Fibroblast of skin of left quadriceps (primary cell): ENCODE measurements at regions not wholly inside any gene's neighbourhood (a gene's known extent, or its start where the extent isn't known, plus 50 kb on each side); places are given as distances from the start of the nearest gene placed in this dataset.
"Not testable (repeated sequence)": the region's sequence is repeated elsewhere in the genome, so short reads cannot be mapped to it uniquely, and the experiment has no call there.

Source experiments
- DNase-seq, 2 experiments: peaks; one replicate each; pipeline ENCODE4 v3.0.0-alpha.2; 2013; ENCODE audit warnings: low read depth in 2 of 2

DNA sequence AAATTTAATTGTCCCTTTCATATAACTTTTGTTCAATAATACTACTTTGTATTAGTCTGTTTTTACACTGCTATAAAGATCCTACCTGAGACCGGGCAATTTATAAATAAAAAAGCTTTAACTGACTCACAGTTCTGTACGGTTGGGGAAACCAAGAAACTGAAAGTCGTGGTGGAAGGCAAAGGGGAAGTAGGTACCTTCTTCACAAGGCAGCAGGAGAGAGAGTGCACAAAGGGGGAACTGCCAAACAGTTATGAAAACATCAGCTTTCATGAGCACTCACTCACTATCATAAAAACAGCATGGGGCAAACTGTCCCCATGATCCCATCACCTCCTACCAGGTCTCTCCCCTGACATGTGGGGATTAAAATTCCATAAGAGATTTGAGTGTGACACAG is 1069.0 kb downstream of the FSCB start:
- no peak for DNase-seq

DNA sequence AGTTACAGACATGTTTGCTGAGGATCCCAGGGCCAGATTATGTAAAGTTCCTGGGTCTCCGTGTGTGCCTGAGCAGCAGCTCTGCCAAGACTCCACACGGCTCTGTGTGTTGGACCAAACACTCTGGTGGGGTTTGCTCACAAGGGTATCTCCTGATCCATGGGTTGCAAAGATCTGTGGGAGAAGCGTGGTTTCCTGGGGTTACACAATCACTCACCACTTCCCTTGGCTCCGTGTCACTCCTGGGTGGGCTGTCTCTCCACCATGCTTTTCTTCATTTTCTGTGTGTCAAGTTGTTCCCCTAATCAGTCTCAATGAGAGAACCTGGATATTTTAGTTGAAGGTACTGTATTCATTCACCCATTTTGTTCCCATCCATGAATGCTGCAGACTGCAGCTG is 1088.8 kb downstream of the FSCB start:
- no peak for DNase-seq

DNA sequence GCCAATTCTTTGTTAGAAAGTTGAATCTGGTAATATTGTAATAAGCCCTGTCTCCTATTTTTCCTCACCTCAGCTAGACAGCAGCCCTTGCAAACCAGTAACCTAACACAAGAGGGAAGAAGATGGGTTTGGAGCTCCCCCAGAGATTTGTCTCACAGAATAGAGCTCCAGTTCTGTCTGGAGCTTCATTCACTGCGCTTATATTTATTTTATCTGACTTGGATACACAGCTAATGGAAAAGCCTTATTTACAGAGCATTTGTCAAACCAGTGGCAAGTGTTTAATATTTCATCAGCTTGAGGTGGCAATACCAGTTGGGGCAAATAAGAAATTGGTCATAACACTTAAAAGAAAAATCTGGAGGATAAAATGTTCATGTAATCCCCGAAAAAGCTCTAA is 1094.0 kb downstream of the FSCB start:
- no peak for DNase-seq

DNA sequence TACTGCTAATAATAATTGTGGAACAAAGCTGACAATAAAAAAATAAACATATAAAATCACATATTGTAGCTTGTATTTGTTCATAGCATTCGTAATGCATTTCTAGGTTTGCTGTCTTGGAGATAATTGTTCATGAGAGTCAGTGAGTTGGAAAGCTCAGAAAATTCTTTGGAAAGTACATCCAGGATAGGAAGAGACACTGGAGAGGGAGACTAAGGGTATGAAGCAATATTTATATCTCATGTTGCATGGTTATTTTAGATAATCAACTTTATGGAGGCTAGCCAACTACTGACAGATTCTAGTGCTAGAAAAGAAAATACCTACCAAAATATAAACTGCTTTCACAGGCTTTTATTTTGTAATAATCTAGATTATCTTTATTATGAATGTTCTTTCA is 1095.2 kb downstream of the FSCB start:
- no peak for DNase-seq

DNA sequence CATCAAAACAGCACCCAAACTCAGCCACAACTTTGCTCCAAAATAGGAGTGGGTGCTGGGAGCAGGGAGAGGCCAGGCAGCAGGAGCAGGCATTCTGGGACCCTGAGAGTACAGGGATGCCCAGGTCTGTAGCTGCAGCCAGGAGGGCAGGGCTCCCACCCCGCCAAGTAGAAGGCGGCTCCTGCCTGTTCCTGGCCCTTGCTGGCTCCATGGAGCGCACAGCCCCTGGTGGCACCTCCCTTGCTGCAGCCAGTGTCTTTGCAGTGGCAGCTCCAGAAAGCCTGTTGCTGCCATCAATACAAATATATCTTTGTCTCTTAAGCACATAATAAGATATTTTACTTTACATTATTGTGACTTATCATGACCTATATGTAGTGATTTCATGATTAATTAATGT is 1096.5 kb downstream of the FSCB start:
- DNase-seq: no peak

DNA sequence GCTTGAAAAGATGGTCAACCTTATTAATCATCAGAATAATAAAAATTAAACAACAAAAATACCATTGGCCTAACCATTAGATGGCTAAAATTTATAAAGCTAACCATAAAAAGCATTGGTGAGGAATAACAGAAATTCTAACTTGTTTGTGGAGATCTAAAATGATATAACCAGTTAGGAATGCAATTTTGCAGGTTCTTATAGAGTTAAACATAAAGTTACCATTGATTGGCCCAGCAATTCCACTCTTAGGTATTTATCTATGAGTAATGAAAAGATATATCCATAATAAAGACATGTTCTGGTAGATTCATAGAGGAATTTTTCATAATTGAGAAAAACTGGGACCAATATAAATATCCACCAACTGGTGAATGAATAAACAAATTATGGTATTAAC is 1098.6 kb downstream of the FSCB start:
- DNase-seq: no peak

DNA sequence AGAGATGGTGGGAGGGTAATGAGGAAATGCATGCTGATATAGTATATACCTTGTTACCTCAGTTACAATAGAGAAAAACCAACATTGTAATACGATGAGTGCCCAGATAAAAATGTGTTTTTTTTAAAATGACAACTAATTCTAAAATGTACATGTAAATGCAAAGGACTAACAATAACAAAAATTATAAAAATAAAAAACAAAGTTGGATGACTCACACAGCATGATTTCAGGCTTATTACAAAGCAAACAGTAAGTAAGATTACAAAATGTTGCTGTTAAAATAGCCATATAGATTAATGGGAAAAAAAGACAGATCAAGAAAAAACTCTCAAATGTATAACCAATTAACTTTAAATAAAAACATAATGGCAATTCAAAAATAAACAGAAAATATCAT is 1099.4 kb downstream of the FSCB start:
- DNase-seq: no peak

DNA sequence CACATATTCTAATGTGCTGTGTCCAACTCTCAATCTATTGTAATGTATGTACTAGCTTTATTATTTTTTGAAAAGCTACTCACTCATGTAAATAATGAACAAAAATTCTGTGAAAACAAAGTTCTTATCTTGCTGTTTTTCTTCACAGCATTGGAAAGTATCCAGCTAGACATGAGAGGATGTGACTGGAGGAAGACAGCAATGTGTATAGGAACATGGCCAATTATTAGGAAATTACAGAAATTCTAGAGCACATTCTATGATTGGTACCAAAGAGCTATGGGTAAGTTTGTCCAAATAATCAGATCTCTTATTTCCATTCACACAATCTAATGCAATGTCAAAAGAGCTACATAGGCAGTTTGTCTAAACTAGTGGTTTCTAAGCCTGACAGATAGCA is 1100.2 kb downstream of the FSCB start:
- no peak for DNase-seq

DNA sequence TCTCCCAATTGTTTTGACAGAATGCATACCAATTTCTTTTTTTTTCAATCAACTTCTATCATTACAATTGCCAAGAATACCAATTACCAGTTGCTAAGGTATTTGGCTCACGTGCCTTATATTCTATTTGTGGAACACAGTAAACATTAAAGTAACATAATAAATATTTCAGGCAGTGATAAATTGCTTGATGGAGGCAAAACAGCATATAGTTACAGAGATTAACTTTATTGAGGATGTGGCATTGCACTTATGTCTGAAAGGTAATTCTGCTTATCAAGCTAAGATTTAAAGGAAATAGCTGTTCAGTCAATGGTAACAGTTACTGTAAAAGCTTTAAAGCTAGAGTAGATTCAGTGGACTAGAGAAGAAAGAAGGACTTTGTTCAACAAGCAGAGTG is 1107.8 kb downstream of the FSCB start:
- DNase-seq: no peak

DNA sequence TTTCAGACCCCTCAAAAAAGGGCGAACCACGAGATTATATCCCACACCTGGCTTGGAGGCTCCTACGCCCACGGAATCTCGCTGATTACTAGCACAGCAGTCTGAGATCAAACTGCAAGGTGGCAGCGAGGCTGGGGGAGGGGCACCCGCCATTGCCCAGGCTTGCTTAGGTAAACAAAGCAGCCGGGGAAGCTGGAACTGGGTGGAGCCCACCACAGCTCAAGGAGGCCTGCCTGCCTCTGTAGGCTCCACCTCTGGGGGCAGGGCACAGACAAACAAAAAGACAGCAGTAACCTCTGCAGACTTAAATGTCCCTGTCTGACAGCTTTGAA is 1136.6 kb downstream of the FSCB start:
- not testable (repeated sequence) for DNase-seq

DNA sequence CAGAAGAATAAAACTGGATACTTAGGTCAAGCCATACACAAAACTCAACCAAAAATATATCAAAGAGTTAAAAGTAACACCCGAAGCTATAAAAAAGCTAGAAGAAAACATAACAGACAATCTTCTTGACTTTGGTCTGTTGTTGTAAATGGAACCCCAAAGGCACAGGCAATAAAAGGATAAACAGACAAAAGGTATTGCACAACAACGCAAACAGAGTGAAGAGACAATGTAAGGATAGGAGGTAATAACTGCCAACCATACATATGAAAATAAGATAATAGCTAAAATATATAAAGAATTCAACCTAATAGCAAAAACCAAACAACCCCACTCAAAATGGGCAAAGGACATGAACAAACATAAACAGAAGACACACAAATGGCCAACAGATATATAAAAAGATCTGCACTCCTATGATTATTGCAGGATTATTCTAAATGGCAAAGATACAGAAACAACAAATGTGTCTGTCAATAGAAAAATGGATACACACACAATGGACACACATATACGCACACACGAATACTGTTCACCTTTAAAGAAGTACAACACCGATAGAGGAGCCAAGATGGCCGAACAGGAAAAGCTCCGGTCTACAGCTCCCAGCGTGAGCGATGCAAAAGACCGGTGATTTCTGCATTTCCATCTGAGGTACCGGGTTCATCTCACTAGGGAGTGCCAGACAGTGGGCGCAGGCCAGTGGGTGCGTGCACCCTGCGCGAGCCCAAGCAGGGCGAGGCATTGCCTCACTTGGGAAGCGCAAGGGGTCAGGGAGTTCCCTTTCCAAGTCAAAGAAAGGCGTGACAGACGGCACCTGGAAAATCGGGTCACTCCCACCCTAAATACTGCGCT is 1137.1 kb downstream of the FSCB start:
- DNase-seq: no peak

DNA sequence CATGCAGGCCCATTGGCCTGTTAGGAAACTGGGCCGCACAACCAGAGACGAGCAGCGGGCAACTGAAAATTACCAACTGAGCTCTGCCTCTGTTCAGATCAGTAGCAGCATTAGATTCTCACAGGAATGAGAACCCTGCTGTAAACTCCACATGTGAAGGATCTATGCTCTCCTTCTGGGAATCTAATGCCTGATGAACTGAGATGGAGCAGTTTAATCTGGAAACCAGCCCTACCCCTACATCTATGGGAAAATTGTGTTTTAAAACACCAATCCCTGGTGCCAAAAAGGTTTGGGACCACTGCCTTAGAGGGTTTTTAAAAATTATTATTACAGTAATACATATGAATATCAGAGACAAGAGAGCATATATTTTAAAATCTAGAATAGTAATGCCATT is 1144.5 kb downstream of the FSCB start:
- DNase-seq: no peak

DNA sequence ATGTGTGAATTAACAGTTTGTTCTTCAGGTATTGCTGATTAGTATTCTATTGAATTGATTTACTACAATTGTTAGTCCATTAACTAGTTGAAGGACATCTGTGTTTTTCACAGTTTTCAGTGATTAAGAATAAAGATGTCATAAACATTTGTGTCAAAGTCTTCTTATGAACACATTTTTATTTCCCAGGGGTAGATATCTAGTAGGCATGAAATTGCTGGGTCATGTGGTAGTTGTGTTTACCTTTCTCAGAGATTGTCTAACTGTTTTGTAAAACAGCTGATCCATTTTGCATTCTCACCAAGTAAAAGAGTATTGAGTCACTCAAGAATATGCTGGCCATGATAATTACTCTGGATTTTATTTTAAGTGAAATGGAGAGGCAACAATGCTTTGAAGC is 1145.3 kb downstream of the FSCB start:
- no peak for DNase-seq

DNA sequence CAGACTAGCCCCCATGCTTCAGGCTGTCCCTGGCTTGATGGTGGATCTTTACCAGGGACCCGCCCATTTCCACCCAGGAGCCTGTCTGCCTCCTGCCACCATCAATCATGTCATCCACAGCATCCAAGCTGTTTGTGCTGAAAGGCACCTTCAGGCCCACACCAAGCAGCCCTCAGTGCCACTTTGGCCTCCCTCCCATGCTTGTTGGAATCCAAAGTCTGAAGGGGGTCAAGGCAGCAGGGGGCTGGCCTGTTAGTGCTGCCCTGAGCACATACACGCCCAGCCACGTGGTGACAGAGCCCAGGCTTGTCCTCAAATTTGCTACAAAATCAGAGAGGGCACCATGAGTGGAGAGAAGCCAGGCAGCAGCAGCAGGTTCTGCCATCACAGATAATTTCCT is 1146.8 kb downstream of the FSCB start:
- no peak for DNase-seq

DNA sequence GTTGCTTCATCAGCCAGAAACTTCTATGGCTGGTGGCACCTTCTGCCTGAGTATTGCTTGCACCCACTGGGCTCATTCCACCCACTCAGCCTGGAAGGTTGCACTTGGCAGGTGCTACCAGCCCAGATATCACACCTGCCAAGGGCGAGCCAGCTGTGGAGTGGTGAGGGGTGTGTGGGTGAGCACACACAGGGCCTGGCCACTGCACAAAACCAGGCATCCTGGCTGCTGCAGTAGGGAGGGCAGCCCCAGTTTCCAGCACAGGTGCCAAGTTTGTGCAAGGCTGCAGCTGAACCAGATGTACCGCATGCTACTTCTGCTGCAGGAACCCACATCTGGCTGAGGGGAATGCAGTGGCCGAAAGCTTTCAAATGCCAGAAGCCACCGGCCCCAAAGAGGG is 1147.8 kb downstream of the FSCB start:
- no peak for DNase-seq

DNA sequence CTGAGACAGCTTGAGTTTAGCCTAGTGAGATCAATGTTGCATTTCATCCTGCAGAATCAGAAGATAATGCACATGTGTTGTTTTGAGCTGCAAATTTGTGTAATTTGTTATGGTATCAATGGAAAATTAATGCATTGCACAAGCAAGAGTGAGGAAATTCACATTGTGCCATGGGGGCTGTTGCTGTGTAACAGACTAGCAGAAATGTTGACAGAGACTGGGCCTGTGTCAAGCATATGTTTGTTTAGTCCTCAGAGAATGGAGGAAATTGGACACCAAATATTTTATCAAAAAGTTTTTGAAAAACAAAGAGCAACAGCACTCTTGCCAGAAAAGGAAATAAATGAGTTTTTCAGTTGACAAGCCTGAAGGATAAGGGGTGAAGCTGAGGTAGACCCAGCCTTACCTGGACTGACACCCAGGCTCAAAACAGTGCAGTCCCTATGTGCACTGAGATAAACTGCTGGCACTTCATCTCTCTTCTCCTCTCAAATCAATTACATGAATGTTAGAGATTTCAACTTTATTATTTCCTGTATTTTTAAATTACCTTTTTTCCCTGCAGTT is 1150.0 kb downstream of the FSCB start:
- DNase-seq: no peak

DNA sequence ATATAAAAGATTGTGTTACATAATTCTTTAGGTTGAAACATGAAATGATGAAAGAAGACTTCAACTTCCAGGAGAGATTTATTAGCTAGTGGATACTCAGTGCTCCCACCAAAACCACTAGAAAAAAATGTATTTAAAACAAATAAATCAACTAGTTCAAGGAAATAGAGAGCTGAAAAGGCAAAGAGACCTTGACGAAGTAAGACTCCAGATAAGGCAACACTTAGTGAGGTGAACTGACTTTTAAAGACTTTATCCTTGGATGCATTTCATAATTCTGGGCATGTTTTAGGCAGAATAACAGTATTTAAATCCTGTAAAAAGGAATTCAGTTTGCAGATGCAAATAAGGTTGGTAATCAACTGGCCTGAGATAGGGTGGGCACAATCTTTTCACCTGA is 1150.7 kb downstream of the FSCB start:
- DNase-seq: no peak

DNA sequence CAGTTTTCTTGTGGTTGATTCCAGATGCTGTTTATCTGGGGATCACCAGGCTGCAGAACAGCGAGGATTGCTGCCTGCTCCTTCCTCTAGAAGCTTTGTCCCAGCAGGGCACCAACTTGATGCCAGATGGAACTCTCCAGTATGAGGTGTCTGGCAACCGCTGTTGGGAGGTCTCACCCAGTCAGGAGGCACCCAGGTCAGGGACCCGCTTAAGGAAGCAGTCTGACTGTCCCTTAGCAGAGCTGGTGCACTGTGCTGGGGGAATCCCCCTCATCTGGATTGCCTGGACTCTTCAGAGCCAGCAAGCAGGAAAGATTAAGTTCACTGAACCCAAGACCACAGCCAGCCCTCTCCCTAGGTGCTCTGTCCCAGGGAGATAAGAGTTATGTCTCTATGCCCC is 1165.2 kb downstream of the FSCB start:
- DNase-seq: no peak

DNA sequence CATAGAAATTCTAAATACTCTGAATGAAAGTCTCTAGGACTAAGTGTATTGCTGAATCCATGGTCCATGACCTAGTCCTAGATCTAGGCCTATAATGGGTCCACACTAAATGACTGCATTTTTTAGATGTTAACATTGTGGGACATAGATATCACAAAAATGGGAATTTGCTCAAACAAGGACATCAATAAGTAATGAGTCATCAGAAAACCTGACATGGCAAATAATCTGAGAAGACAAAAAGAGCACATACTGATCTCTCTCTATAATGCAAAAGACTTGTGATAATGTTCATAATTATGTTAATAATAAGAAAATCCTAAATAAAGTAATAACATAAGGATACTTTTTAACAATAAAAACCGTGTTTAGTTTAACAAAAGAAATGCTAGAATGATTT is 1168.4 kb downstream of the FSCB start:
- no peak for DNase-seq

DNA sequence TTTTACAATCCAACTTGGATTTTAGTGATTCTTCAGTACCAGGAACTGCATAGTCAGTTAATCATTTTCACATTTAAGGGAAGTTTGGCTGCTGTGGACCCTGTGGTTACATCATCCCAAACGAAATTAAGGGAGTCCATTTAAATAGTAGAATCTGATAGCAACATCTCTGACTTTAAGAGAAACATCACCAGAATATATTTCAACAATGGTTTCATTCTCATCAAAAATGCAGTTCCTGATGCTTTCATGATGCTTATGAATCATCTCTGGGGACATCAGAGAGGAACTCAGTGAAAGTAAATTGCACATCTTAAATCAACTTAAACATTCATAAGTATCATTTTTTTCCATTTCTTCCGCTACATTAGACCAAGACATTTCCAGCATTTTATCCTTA is 1170.7 kb downstream of the FSCB start:
- no peak for DNase-seq

DNA sequence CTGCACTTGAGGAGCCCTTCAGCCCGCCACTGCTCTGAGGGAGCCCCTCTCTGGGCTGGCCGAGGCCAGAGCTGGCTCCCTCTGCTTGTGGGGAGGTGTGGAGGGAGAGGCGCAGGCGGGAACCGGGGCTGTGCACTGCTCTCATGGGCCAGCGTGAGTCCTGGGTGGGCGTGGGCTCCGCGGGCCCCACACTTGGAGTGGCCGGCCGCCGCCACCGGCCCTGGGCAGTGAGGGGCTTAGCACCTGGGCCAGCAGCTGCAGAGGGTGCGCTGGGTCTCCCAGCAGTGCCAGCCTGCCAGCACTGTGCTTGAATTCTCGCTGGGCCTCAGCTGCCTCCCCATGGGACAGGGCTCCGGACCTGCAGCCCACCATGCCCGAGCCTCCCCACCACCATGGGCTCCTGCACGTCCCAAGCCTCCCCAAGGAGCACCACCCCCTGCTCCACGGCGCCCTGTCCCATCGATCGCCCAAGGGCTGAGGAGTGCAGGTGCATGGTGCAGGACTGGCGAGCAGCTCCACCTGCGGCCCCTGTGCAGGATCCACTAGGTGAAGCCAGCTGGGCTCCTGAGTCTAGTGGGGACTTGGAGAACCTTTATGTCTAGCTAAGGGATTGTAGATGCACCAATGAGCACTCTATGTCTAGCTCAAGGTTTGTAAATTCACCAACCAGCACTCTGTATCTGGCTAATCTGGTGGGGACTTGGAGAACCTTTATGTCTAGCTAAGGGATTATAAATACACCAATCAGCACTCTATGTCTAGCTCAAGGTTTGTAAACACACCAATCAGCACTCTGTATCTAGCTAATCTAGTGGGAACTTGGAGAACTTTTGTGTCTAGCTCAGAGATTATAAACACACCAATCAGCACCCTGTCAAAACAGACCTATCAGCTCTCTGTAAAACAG is 1180.3 kb downstream of the FSCB start:
- not testable (repeated sequence) for DNase-seq

DNA sequence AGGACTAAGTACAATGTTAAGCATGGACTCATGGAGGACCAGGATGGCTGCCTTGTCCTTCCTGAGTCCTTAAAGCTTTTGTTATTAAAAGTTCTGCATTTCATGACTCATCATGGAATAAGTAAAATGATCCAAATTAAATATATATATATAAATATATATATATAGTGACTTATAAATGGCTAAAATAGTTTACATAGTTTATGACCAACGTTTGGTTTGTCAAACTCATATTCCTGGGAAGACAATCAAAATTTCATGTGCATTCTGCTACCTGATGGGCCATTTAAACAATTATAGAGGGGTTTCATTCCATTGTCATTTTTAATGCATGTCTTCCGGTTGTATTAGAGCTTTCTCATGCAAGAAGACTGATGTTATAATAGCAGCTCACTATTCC is 1190.7 kb downstream of the FSCB start:
- DNase-seq: no peak

DNA sequence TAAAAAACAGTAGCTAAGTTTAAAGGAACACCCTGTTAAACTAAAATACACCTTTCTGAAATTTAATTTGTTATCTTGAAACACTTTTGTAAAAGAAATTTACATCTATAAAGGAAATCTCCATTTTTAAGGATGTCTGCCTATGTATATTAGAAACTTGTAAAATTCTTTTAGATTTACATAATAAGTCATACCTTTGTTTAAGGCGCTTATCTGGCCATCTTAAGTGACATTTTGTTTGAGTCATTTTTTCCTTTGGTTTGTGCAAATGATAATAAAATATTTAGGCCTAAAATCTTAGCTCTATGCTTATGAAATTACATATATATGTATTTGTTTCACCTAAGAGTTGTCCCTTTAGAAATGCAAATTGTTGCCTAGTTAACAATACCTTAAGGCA is 1193.4 kb downstream of the FSCB start:
- DNase-seq: no peak
